K562 (cell line): ENCODE measurements at regions not wholly inside any gene's neighbourhood (a gene's known extent, or its start where the extent isn't known, plus 50 kb on each side); places are given as distances from the start of the nearest gene placed in this dataset.

Source experiments
- ATAC-seq: fragments of 200-7000 bp; cut with Tn5 transposase; 3 replicates; pipeline ENCODE4 v1.9.1; 2020; ENCODE audit warnings: moderate library complexity
- BruUV-seq: library from RNA; stranded (reverse); fragments of 400-500 nt; replicated peaks from 2 replicates; lab custom pipeline; 2021; lab: Mats Ljungman, UMichigan
- CTCF ChIA-PET: fragments of 300-600 bp; formaldehyde crosslinking; extraction: SDS; loops from one replicate; lab custom pipeline; 2021; ENCODE audit warnings: low intra/inter-chr PET ratio; lab: Yijun Ruan, JAX
- POLR2A ChIA-PET: fragments of 300-600, 350-650 bp; sonication (Branson Sonifier 250); formaldehyde crosslinking; extraction: SDS; loops from one replicate; lab custom pipeline; 2021; ENCODE audit warnings: antibody characterized with exemption, inconsistent platforms; lab: Yijun Ruan, JAX
- DNase-seq, 4 experiments: peaks; one replicate each; pipeline versions ENCODE4 v3.0.0 to v3.0.0-alpha.2; 2011 to 2018; ENCODE audit warnings: low spot score in 3 of 4, mixed read lengths in 3 of 4; ENCODE audit errors: extremely low read depth in 1 of 4
- FAIRE-seq: peaks from 2 replicates; lab custom pipeline; 2011; peaks lifted over from hg19 to GRCh38; lab: Jason Lieb, UNC
- H2AFZ ChIP-seq: 2 replicates; pipeline ENCODE4 v1.6.0; 2011; ENCODE audit warnings: low read depth, low read length, control low read depth, inconsistent platforms
- H3K27ac ChIP-seq: fragments of 200-600 bp; 3 replicates; pipeline ENCODE4 v1.8.0; 2011; ENCODE audit warnings: low read depth, mild to moderate bottlenecking, control low read depth, inconsistent platforms, low read length, moderate library complexity, mixed read lengths; ENCODE audit errors: extremely low read depth
- H3K27me3 ChIP-seq, 2 experiments: fragments of 300-600 bp in 1 of 2; 2 replicates in 1 of 2; 3 replicates in 1 of 2; pipeline versions ENCODE4 v1.6.0 to v1.8.0; 2011; ENCODE audit warnings: inconsistent platforms in 2 of 2, low read length in 2 of 2, mild to moderate bottlenecking in 1 of 2, mixed read lengths in 1 of 2, moderate library complexity in 1 of 2; ENCODE audit not compliant: control insufficient read depth in 2 of 2, insufficient read depth in 2 of 2
- H3K36me3 ChIP-seq: fragments of 300-600 bp; 3 replicates; pipeline ENCODE4 v1.8.0; 2011; ENCODE audit warnings: mild to moderate bottlenecking, low read length, inconsistent platforms; ENCODE audit not compliant: control insufficient read depth, insufficient read depth
- H3K4me1 ChIP-seq, 2 experiments: fragments of 200-600 bp in 1 of 2; replicated peaks in 1 of 2; 2 replicates in 1 of 2; 3 replicates in 1 of 2; pipeline versions ENCODE4 v1.5.1 to v1.8.0; 2011; ENCODE audit warnings: inconsistent platforms in 2 of 2, low read length in 2 of 2, mild to moderate bottlenecking in 1 of 2, mixed read lengths in 1 of 2, moderate library complexity in 1 of 2; ENCODE audit not compliant: control insufficient read depth in 2 of 2, insufficient read depth in 2 of 2
- H3K4me2 ChIP-seq: 2 replicates; pipeline ENCODE4 v1.6.1; 2011; ENCODE audit warnings: low read length, control low read depth, inconsistent platforms, mixed read lengths; ENCODE audit not compliant: insufficient read depth
- H3K4me3 ChIP-seq: fragments of 200-600 bp; sonication (generic), shearing (Covaris generic); 2 replicates; pipeline ENCODE4 v1.5.1; 2016; ENCODE audit warnings: control low read depth, inconsistent platforms
- H3K79me2 ChIP-seq: fragments of 200-600 bp; 3 replicates; pipeline ENCODE4 v1.8.0; 2011; ENCODE audit warnings: low read length, inconsistent platforms; ENCODE audit not compliant: control insufficient read depth, insufficient read depth
- H3K9ac ChIP-seq, 2 experiments: 2 replicates each; pipeline versions ENCODE4 v1.6.0 to v1.6.1; 2011; ENCODE audit warnings: low read depth in 2 of 2, low read length in 2 of 2, control low read depth in 1 of 2, inconsistent platforms in 1 of 2, mild to moderate bottlenecking in 1 of 2, mixed read lengths in 1 of 2; ENCODE audit not compliant: insufficient read depth in 1 of 2
- H3K9me1 ChIP-seq: one replicate; pipeline ENCODE4 v1.6.0; 2011; ENCODE audit warnings: inconsistent platforms, mild to moderate bottlenecking, low read length, moderate library complexity; ENCODE audit not compliant: control insufficient read depth, insufficient read depth
- H3K9me3 ChIP-seq: replicated peaks from 2 replicates; pipeline ENCODE4 v1.5.1; 2011; ENCODE audit warnings: low read depth, low read length, inconsistent platforms; ENCODE audit not compliant: control insufficient read depth, insufficient read depth
- H4K20me1 ChIP-seq: replicated peaks from 2 replicates; pipeline ENCODE4 v1.6.1; 2011; ENCODE audit warnings: low read length, inconsistent platforms, mixed read lengths; ENCODE audit not compliant: control insufficient read depth, insufficient read depth
- ARID1B ChIP-seq: fragments of 450-650 bp; IDR thresholded peaks from 2 replicates; pipeline ENCODE4 v1.6.1; 2016; ENCODE audit warnings: antibody characterized with exemption, mild to moderate bottlenecking, inconsistent platforms
- CBFA2T3 ChIP-seq: fragments of 450-650 bp; IDR thresholded peaks from 2 replicates; pipeline ENCODE4 v1.6.1; 2017
- CEBPB ChIP-seq: fragments of 450-650 bp; IDR thresholded peaks from 2 replicates; pipeline ENCODE4 v1.6.1; 2016; ENCODE audit warnings: missing genetic modification characterization, missing compliant biosample characterization
- DMBX1 ChIP-seq: fragments of 250-450 bp; sonication (Bioruptor Pico); IDR thresholded peaks from 2 replicates; pipeline ENCODE4 v1.8.0; 2022; ENCODE audit warnings: inconsistent platforms, mild to moderate bottlenecking, moderate library complexity, borderline replicate concordance
- EGR1 ChIP-seq: fragments of 450-650 bp; conservative IDR thresholded peaks from 2 replicates; pipeline ENCODE4 v1.6.1; 2017; ENCODE audit warnings: mild to moderate bottlenecking
- FOSL1 ChIP-seq: fragments of 200-800 bp; sonication (Bioruptor generic); conservative IDR thresholded peaks from 2 replicates; pipeline ENCODE4 v1.6.1; 2016; ENCODE audit warnings: missing genetic modification characterization, missing compliant biosample characterization
- FOXA1 ChIP-seq: fragments of 450-650 bp; IDR thresholded peaks from 2 replicates; pipeline ENCODE4 v1.6.1; 2016; ENCODE audit warnings: mild to moderate bottlenecking, borderline replicate concordance
- HDAC2 ChIP-seq: fragments of 450-650 bp; IDR thresholded peaks from 2 replicates; pipeline ENCODE4 v1.6.1; 2016; ENCODE audit warnings: mild to moderate bottlenecking
- KDM1A ChIP-seq, 2 experiments: fragments of 450-650 bp; IDR thresholded peaks; 2 replicates each; pipeline ENCODE4 v1.6.1; 2016; ENCODE audit warnings: mild to moderate bottlenecking in 2 of 2
- KLF16 ChIP-seq: IDR thresholded peaks from 2 replicates; pipeline ENCODE4 v1.6.1; 2016; ENCODE audit warnings: antibody characterized with exemption
- MTA2 ChIP-seq: fragments of 450-650 bp; IDR thresholded peaks from 2 replicates; pipeline ENCODE4 v1.6.1; 2016; ENCODE audit warnings: low read depth
- RBM17 ChIP-seq: fragments of 200-400 bp; formaldehyde crosslinking; IDR thresholded peaks from 2 replicates; pipeline ENCODE4 v1.6.1; 2017; ENCODE audit warnings: low read depth, mild to moderate bottlenecking, low read length, borderline replicate concordance
- RCOR1 ChIP-seq, 2 experiments: IDR thresholded peaks; 2 replicates each; pipeline ENCODE4 v1.6.1; 2012; ENCODE audit warnings: low read depth in 2 of 2, low read length in 2 of 2, borderline replicate concordance in 1 of 2, improper control_type of control experiment in 1 of 2
- SIX5 ChIP-seq, 2 experiments: IDR thresholded peaks; 2 replicates each; pipeline ENCODE4 v1.6.1; 2011; ENCODE audit warnings: low read length in 2 of 2, borderline replicate concordance in 1 of 2, low read depth in 1 of 2, mild to moderate bottlenecking in 1 of 2, moderate library complexity in 1 of 2; ENCODE audit not compliant: insufficient read depth in 1 of 2
- SMARCA4 ChIP-seq: fragments of 450-650 bp; IDR thresholded peaks from 2 replicates; pipeline ENCODE4 v1.6.1; 2016
- SRF ChIP-seq, 2 experiments: fragments of 250-450, 450-650 bp in 1 of 2; sonication (Bioruptor Pico) in 1 of 2; sonication (generic) in 1 of 2; formaldehyde crosslinking; IDR thresholded peaks; 2 replicates each; pipeline versions ENCODE4 v1.5.0 to v1.5.1; 2020 to 2022; ENCODE audit warnings: mild to moderate bottlenecking in 1 of 2, missing genetic modification reagents in 1 of 2
- TAL1 ChIP-seq: fragments of 450-650 bp; IDR thresholded peaks from 2 replicates; pipeline ENCODE4 v1.6.1; 2016; ENCODE audit warnings: mild to moderate bottlenecking
- TRIM24 ChIP-seq, 2 experiments: fragments of 450-650 bp; IDR thresholded peaks; 2 replicates each; pipeline ENCODE4 v1.6.1; 2016
- ZBTB1 ChIP-seq: sonication (generic); formaldehyde crosslinking; IDR thresholded peaks from 2 replicates; pipeline ENCODE4 v1.8.1; 2023; ENCODE audit warnings: missing genetic modification reagents, low read depth, mild to moderate bottlenecking, borderline replicate concordance
- ZNF134 ChIP-seq: fragments of 250-450 bp; sonication (Bioruptor Pico); conservative IDR thresholded peaks from 2 replicates; pipeline ENCODE4 v1.4.0; 2020
- ZNF277 ChIP-seq: fragments of 250-450 bp; sonication (Bioruptor Pico); IDR thresholded peaks from 2 replicates; pipeline ENCODE4 v1.8.0; 2022; ENCODE audit warnings: inconsistent platforms, mild to moderate bottlenecking, moderate library complexity, borderline replicate concordance
- ZNF444 ChIP-seq: fragments of 250-450 bp; sonication (Bioruptor Pico); IDR thresholded peaks from 2 replicates; pipeline ENCODE4 v1.4.0; 2020; ENCODE audit warnings: mild to moderate bottlenecking, moderate library complexity
- WGBS: fragments of 100-300 bp; shearing (Covaris generic); methylation state at CpG from one replicate; pipeline ENCODE4 v1.1.6; 2016; ENCODE audit warnings: low coverage, mixed read lengths; ENCODE audit not compliant: insufficient coverage; ENCODE audit errors: missing lambda C conversion rate; 5-methylcytosine and 5-hydroxymethylcytosine counted together
- in situ Hi-C: fragments of 300-500 bp; cut with MboI; formaldehyde crosslinking; loops from 4 replicates; pipeline ENCODE4 v1.15.0; 2018; ENCODE audit warnings: inconsistent platforms, mixed read lengths
- intact Hi-C: fragments of 100-400 bp; cut with micrococcal nuclease; formaldehyde crosslinking; loops from 2 replicates; pipeline ENCODE4 v1.14.2; 2022
- TF ChIP-seq, protein P1 (sequence below): fragments of 450-650 bp; IDR thresholded peaks from 2 replicates; pipeline ENCODE4 v1.6.1; 2016

DNA sequence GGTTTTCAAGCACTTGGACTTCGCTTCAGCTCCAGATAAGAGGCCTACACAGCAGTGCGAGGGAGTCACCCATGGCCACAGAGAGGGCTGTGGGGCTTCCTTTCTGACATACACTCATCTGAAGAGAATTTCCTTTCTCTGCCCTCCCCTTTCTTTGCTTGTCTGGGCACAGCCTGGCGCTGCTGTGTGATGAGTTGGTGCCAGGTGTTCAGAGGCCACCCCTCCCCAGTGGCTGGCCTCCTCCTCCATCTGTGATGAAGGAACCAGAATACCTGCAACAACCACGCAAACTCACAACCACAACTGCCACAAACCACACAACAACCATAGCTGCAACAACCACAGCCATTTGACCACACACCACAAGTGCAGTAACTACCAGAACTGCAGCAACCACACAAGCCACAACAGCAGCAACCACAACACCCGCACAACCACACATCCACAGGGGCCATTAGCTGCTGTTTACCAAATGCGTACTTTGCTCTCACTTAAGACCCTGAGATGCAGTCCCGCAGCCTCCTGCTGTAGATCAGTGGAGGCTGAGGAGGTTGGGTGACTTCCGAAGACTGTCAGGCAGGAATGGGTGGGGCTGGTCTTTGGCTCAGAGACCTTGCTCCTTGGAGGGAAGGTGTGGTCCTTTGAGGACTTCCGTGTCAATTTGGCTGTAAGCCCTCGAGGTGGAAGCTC lies 71.1 kb downstream of the IER5 start (continued):
- no peak for TF ChIP-seq RBM17
- no peak for TF ChIP-seq ZNF277 (CRISPR knock-in tag)
- peak; percentile 95 for TF ChIP-seq ZBTB1
- TF ChIP-seq SRF (CRISPR knock-in tag; IDR thresholded peaks at IDR 0.05): no peak

- no peaks in the 10 kb centered on the region for H4K20me1 ChIP-seq
- H3K9me3 ChIP-seq: peaks cover 15% of the 10 kb centered on the region
- no peaks in the 10 kb centered on the region for H3K9me1 ChIP-seq
- WGBS: 43% methylated on average over 3 of the region's 3 CpGs
- H3K79me2 ChIP-seq: no peaks in the 10 kb centered on the region
- no peak for FAIRE-seq
- DNase-seq: peak in 1 of 4 experiments; percentile 37
- H3K27ac ChIP-seq: no peak overlapping the region
- no peaks in the 10 kb centered on the region for H3K27me3 ChIP-seq
- ChIA-PET POLR2A (interaction anchor here (0.5 to 0.7 kb wide), 4 partner anchors 70 to 1198 kb away, joined by 3 read pairs; no protein-coding TSS in a partner anchor), CTCF (interaction anchor here (0.6 kb wide), 1 partner anchor 574 kb away, joined by 3 read pairs; no protein-coding TSS in a partner anchor)
- no TSS peak for BruUV-seq
- peak; percentile 45 for ATAC-seq
- H3K36me3 ChIP-seq: no peaks in the 10 kb centered on the region
- H3K4me1 ChIP-seq: peaks cover 13% of the 10 kb centered on the region in 2 experiments
- H3K9ac ChIP-seq: no peak overlapping the region
- H3K4me3 ChIP-seq: no peak overlapping the region
- no peak overlapping the region for H2AFZ ChIP-seq
- H3K4me2 ChIP-seq: no peak overlapping the region
- intact Hi-C loops: no loop called here
- in situ Hi-C loops: loop anchor here (25.0 kb wide), 2 partner anchors 523 to 898 kb away; partner anchors contain the start of gene XPR1
- TF ChIP-seq ZNF444: no peak
- TF ChIP-seq HDAC2: 0 out of 2 replicates have a peak, but pooled peaks have one; percentile 22
- TF ChIP-seq RCOR1 (IDR thresholded peaks at IDR 0.05; ENCODE audit: borderline replicate concordance in 1 of 2, low read depth in 2 of 2, low read length in 2 of 2): peak in 1 of 2 experiments; percentile 74; a peak in 2 of 4 replicates
- TF ChIP-seq TRIM24 (IDR thresholded peaks at IDR 0.05): peak; percentile 10 to 62; a peak in 2 of 4 replicates
- 0 out of 2 replicates have a peak, but pooled peaks have one; percentile 15 for TF ChIP-seq SMARCA4
- TF ChIP-seq KDM1A (IDR thresholded peaks at IDR 0.05): peak; percentile 92
- peak; percentile 83 for TF ChIP-seq CBFA2T3
- TF ChIP-seq ARID1B: peak; percentile 69
- TF ChIP-seq FOXA1: peak; percentile 84
- TF ChIP-seq KLF16: no peak
- TF ChIP-seq TAL1: peak; percentile 70
- no peak for TF ChIP-seq CEBPB (tag)
- TF ChIP-seq ZNF134 (CRISPR knock-in tag): no peak
- no peak for TF ChIP-seq FOSL1 (tag)
- TF ChIP-seq DMBX1 (CRISPR knock-in tag): no peak
- TF ChIP-seq, protein P1, sequence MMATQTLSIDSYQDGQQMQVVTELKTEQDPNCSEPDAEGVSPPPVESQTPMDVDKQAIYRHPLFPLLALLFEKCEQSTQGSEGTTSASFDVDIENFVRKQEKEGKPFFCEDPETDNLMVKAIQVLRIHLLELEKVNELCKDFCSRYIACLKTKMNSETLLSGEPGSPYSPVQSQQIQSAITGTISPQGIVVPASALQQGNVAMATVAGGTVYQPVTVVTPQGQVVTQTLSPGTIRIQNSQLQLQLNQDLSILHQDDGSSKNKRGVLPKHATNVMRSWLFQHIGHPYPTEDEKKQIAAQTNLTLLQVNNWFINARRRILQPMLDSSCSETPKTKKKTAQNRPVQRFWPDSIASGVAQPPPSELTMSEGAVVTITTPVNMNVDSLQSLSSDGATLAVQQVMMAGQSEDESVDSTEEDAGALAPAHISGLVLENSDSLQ: no peak
- TF ChIP-seq SIX5 (IDR thresholded peaks at IDR 0.05; ENCODE audit: borderline replicate concordance in 1 of 2, insufficient read depth in 1 of 2, low read depth in 1 of 2, low read length in 2 of 2): no peak
- peak; percentile 40; the same call in 1 of the 2 replicates for TF ChIP-seq EGR1
- peak; percentile 31; the same call in 1 of the 2 replicates for TF ChIP-seq MTA2
Observed at GRCh38 chr1:181160322-181160721, 71.8 kb downstream of the IER5 start.
